Liver (tissue), 3 donors: ENCODE measurements at regions not wholly inside any gene's neighbourhood (a gene's known extent, or its start where the extent isn't known, plus 50 kb on each side); places are given as distances from the start of the nearest gene placed in this dataset.
"Not testable (repeated sequence)": the region's sequence is repeated elsewhere in the genome, so short reads cannot be mapped to it uniquely, and the experiment has no call there.

ENCODE experiments used
- EGR1 ChIP-seq, 2 donors: IDR thresholded peaks; 2 replicates each; pipeline ENCODE4 v1.6.1; 2016 to 2018; ENCODE audit warnings: antibody characterized with exemption in 2 of 2, low read depth in 2 of 2
- FOXA1 ChIP-seq: IDR thresholded peaks from 2 replicates; pipeline ENCODE4 v1.6.1; 2016; ENCODE audit warnings: antibody characterized with exemption
- GABPA ChIP-seq, 2 donors: IDR thresholded peaks in 1 of 2; conservative IDR thresholded peaks in 1 of 2; 2 replicates each; pipeline ENCODE4 v1.6.1; 2016; ENCODE audit warnings: antibody characterized with exemption in 2 of 2, mild to moderate bottlenecking in 1 of 2, moderate library complexity in 1 of 2
- JUND ChIP-seq, 2 donors: IDR thresholded peaks; 2 replicates each; pipeline ENCODE4 v1.6.1; 2016; ENCODE audit warnings: antibody characterized with exemption in 2 of 2
- RAD21 ChIP-seq, 2 donors: IDR thresholded peaks; 2 replicates each; pipeline ENCODE4 v1.6.1; 2016; ENCODE audit warnings: antibody characterized with exemption in 2 of 2, mild to moderate bottlenecking in 2 of 2
- RXRA ChIP-seq, 2 donors: IDR thresholded peaks; 2 replicates each; pipeline ENCODE4 v1.6.1; 2017 to 2018; ENCODE audit warnings: antibody characterized with exemption in 2 of 2, mild to moderate bottlenecking in 1 of 2
- SP1 ChIP-seq: IDR thresholded peaks from 2 replicates; pipeline ENCODE4 v1.6.1; 2018; ENCODE audit warnings: antibody characterized with exemption, mild to moderate bottlenecking
- TAF1 ChIP-seq: conservative IDR thresholded peaks from 2 replicates; pipeline ENCODE4 v1.6.1; 2016; ENCODE audit warnings: antibody characterized with exemption, mild to moderate bottlenecking
- TF ChIP-seq, protein P1 (sequence below): fragments of 150-350 bp; IDR thresholded peaks from 2 replicates; pipeline ENCODE4 v1.5.1; 2017; ENCODE audit warnings: improper control_type of control experiment, low read depth, low read length; ENCODE audit not compliant: missing input control
- TF ChIP-seq, protein P2 (sequence below): IDR thresholded peaks from 2 replicates; pipeline ENCODE4 v1.6.1; 2016; ENCODE audit warnings: antibody characterized with exemption
- TF ChIP-seq, protein P3 (sequence below): IDR thresholded peaks from 2 replicates; pipeline ENCODE4 v1.6.1; 2016; ENCODE audit warnings: antibody characterized with exemption
- TF ChIP-seq, protein P4 (sequence below): IDR thresholded peaks from 2 replicates; pipeline ENCODE4 v1.6.1; 2016; ENCODE audit warnings: antibody characterized with exemption, mild to moderate bottlenecking
- TF ChIP-seq, protein P5 (sequence below): IDR thresholded peaks from 2 replicates; pipeline ENCODE4 v1.6.1; 2016; ENCODE audit warnings: antibody characterized with exemption
- donor health status: healthy.
- donor health status: healthy.

DNA sequence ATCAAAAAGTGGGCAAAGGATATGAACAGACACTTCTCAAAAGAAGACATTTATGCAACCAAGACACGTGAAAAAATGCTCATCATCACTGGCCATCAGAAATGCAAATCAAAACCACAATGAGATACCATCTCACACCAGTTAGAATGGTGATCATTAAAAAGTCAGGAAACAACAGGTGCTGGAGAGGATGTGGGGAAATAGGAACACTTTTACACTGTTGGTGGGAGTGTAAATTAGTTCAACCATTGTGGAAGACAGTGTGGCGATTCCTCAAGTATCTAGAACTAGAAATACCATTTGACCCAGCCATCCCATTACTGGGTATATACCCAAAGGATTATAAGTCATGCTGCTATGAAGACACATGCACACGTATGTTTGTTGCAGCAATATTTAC, 191.3 kb downstream of the POLR1F start:
- TF ChIP-seq, protein P1, sequence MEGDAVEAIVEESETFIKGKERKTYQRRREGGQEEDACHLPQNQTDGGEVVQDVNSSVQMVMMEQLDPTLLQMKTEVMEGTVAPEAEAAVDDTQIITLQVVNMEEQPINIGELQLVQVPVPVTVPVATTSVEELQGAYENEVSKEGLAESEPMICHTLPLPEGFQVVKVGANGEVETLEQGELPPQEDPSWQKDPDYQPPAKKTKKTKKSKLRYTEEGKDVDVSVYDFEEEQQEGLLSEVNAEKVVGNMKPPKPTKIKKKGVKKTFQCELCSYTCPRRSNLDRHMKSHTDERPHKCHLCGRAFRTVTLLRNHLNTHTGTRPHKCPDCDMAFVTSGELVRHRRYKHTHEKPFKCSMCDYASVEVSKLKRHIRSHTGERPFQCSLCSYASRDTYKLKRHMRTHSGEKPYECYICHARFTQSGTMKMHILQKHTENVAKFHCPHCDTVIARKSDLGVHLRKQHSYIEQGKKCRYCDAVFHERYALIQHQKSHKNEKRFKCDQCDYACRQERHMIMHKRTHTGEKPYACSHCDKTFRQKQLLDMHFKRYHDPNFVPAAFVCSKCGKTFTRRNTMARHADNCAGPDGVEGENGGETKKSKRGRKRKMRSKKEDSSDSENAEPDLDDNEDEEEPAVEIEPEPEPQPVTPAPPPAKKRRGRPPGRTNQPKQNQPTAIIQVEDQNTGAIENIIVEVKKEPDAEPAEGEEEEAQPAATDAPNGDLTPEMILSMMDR: not testable (repeated sequence)
- not testable (repeated sequence) for TF ChIP-seq JUND (IDR thresholded peaks at IDR 0.05); GABPA (IDR thresholded peaks at IDR 0.05 in 1 of 2, conservative IDR thresholded peaks at IDR 0.05 in 1 of 2); TAF1; RAD21 (IDR thresholded peaks at IDR 0.05); EGR1 (IDR thresholded peaks at IDR 0.05; ENCODE audit: low read depth in 2 of 2); RXRA (IDR thresholded peaks at IDR 0.05); SP1; FOXA1
- TF ChIP-seq, protein P2, sequence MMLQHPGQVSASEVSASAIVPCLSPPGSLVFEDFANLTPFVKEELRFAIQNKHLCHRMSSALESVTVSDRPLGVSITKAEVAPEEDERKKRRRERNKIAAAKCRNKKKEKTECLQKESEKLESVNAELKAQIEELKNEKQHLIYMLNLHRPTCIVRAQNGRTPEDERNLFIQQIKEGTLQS: not testable (repeated sequence)
- TF ChIP-seq, protein P3, sequence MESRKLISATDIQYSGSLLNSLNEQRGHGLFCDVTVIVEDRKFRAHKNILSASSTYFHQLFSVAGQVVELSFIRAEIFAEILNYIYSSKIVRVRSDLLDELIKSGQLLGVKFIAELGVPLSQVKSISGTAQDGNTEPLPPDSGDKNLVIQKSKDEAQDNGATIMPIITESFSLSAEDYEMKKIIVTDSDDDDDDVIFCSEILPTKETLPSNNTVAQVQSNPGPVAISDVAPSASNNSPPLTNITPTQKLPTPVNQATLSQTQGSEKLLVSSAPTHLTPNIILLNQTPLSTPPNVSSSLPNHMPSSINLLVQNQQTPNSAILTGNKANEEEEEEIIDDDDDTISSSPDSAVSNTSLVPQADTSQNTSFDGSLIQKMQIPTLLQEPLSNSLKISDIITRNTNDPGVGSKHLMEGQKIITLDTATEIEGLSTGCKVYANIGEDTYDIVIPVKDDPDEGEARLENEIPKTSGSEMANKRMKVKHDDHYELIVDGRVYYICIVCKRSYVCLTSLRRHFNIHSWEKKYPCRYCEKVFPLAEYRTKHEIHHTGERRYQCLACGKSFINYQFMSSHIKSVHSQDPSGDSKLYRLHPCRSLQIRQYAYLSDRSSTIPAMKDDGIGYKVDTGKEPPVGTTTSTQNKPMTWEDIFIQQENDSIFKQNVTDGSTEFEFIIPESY: not testable (repeated sequence)
- TF ChIP-seq, protein P4, sequence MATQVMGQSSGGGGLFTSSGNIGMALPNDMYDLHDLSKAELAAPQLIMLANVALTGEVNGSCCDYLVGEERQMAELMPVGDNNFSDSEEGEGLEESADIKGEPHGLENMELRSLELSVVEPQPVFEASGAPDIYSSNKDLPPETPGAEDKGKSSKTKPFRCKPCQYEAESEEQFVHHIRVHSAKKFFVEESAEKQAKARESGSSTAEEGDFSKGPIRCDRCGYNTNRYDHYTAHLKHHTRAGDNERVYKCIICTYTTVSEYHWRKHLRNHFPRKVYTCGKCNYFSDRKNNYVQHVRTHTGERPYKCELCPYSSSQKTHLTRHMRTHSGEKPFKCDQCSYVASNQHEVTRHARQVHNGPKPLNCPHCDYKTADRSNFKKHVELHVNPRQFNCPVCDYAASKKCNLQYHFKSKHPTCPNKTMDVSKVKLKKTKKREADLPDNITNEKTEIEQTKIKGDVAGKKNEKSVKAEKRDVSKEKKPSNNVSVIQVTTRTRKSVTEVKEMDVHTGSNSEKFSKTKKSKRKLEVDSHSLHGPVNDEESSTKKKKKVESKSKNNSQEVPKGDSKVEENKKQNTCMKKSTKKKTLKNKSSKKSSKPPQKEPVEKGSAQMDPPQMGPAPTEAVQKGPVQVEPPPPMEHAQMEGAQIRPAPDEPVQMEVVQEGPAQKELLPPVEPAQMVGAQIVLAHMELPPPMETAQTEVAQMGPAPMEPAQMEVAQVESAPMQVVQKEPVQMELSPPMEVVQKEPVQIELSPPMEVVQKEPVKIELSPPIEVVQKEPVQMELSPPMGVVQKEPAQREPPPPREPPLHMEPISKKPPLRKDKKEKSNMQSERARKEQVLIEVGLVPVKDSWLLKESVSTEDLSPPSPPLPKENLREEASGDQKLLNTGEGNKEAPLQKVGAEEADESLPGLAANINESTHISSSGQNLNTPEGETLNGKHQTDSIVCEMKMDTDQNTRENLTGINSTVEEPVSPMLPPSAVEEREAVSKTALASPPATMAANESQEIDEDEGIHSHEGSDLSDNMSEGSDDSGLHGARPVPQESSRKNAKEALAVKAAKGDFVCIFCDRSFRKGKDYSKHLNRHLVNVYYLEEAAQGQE: not testable (repeated sequence)
- TF ChIP-seq, protein P5, sequence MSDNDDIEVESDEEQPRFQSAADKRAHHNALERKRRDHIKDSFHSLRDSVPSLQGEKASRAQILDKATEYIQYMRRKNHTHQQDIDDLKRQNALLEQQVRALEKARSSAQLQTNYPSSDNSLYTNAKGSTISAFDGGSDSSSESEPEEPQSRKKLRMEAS: not testable (repeated sequence)
